Eye (tissue), 1 donor: ENCODE measurements at regions not wholly inside any gene's neighbourhood (a gene's known extent, or its start where the extent isn't known, plus 50 kb on each side); places are given as distances from the start of the nearest gene placed in this dataset.
"Not testable (repeated sequence)": the region's sequence is repeated elsewhere in the genome, so short reads cannot be mapped to it uniquely, and the experiment has no call there.

Source experiments
- DNase-seq: peaks from one replicate; pipeline ENCODE4 v3.0.0-alpha.2; 2015

GRCh38 chr19:29873801-29874575 lies 62.2 kb downstream of the CCNE1 start:
- DNase-seq, result no peak

DNA sequence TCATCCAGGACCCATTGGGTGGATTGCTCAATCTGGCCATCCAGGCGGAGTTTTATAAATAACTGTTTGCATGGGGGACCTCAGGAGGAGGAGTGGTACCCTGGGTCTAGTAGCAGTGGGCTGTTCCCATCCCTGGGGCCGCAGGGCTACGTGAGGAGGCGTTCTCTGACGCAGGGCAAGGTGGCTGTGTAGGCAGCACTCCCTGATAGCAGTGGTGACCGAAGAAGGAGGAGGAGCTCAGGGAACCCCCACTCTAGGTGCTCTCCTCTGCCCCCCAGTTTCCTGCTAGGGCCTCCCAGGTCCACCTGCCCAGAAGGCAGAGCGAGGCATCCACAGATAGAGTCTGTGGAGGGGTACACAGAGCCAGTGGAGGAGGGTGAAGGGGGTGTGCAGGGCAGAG lies 64.1 kb downstream of the CCNE1 start:
- DNase-seq, result no peak

GRCh38 chr19:29876414-29876813 lies 64.6 kb downstream of the CCNE1 start:
- DNase-seq, result no peak

DNA sequence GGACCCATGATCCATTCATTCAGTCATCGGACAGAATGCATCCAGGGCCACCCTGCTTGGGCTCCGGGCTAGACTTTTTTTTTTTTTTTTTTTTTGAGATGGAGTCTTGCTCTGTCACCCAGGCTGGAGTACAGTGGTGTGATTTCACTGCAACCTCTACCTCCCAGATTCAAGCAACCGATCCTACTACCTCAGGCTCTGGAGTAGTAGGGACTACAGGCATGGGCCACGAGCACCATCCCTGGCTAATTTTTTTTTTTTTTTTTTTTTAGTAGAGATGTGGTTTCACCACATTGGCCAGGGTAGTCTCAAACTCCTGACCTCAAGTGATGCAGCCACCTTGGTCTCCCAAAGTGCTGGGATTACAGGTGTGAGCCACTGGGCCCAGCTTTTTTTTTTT lies 65.1 kb downstream of the CCNE1 start:
- not testable (repeated sequence) for DNase-seq

GRCh38 chr19:29878973-29879654 lies 62.9 kb upstream of the URI1 start:
- DNase-seq, result no peak

- no peak for DNase-seq
These were observed 62.4 kb upstream of the URI1 start for GRCh38 chr19:29879655-29879974.

- DNase-seq, result no peak
These were observed 61.4 kb upstream of the URI1 start for GRCh38 chr19:29880498-29881081.

DNA sequence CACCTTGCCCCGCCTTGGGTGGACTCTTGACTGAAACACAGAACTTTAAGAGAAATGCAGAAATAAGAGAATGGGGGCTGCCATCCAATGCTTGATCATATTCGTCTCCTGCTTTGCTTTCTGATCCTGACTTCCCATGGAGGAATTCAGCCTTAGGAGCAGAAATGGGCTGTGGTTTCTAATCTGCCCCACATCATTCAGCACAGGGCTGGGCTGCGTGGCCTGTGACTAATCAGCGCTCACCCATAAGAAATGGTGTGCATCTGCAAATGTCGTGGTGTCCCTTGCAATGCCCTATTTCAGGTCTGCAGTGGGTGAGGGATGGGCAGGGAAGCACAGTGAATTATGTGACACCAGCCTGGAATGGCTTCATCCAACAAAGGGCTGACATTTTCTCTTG lies 60.7 kb upstream of the URI1 start:
- no peak for DNase-seq

GRCh38 chr19:29882719-29883105 lies 59.3 kb upstream of the URI1 start:
- no peak for DNase-seq

DNA sequence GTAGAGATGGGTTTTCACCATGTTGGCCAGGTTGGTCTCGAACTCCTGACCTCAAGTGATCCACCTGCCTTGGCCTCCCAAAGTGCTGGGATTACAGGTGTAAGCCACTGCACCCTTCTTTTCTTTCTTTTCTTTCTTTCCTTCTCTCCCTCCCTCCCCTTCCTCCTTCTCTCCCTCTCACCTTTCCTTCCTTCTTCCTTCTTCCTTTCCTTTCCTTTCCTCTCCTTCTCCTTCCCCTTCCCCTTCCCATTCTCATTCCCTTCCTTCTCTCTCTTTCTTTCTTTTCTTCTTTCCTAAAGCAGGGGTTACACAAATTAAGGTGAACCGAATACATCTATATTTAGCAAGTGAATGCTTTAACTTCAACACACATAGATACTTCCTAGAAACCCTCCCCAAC lies 58.0 kb upstream of the URI1 start:
- no peak for DNase-seq

GRCh38 chr19:29884466-29884865 lies 57.6 kb upstream of the URI1 start:
- no peak for DNase-seq

DNA sequence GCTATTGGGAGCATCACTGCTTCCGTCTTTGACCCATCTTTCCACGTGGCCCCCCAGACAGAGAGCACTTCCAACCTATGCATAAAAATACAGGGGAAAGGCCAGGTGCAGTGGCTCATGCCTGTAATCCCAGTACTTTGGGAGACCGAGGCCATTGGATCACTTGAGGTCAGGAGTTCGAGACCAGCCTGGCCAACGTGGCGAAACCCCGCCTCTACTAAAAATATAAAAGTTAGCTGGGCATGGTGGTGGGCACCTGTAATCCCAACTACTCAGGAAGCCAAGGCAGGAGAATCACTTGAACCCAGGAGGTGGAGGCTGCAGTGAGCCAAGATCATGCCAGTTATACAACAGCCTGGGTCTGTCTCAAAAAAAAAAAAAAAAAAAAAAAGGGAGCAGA lies 55.9 kb upstream of the URI1 start:
- not testable (repeated sequence) for DNase-seq

DNA sequence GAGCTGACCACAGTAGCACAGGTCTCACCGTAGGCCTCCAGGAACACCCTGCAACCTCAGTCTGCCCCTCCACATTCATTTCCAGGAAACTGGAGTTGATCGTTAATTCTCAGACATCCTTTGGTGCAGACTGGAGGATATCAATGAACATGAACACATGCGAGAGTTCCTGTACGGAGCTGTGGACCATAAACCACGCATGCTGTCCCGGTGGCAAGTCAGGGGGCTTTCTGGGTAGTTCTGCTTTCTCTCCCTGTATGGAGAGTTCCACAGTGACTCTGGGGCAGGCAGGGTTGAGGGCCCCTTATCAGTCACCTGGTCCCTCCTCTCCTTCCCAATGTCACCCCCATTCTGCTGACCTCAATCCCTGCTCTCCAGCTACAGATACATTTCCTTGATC lies 55.5 kb upstream of the URI1 start:
- no peak for DNase-seq

DNA sequence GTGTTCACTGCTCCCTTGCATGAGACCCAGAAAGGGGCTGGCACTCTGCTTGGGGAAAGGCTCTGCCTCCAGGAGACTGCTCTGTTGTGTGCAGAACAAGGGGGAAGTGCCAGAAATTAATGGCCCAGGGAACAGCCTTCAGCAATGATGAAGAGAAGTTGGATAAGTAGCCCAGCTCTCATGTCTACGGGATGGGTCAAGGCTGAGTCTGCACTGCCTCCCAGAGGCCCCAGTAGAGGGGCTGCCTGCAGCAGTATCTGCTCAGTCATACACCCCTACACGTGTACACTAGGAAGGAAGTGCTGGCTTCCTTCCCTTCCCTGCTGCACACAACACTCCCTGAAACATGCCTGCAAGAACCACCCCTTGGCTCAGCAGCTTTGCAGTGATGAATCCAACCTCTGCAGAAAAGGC lies 54.6 kb upstream of the URI1 start:
- peak; percentile 45 for DNase-seq

DNA sequence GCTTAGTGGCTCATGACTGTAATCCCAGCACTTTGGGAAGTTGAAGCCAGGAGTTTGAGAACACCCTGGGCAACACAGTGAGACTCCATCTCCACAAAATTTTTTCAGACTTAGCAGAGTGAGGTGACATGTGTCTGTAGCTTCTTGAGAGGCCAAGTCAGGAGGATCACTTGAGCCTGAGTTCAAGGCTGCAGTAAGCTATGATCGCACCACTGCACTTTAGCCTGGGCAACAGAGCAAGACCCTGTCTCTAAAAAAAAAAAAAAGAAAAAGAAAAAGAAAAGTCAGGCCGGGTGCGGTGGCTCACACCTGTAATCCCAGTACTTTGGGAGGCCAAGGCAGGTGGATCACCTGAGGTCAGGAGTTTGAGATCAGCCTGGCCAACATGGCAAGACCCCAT lies 54.0 kb upstream of the URI1 start:
- DNase-seq, result not testable (repeated sequence)

- no peak for DNase-seq
These were observed 52.3 kb upstream of the URI1 start for GRCh38 chr19:29889702-29890101.

DNA sequence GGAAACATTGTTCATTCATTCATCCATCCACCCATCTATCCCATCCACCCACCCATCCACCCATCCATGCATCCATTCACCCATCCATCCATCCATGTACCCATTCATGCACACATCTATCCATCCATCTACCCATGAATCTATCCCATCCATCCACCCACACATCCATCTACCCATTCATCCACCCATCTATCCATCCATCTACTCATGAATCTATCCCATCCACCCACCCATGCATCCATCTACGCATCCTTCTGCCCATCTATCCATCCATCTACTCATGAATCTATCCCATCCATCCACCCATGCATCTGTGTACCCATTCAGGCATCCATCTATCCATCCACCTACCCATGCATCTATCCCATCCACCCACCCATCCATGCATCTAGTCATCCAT lies 51.6 kb upstream of the URI1 start:
- no peak for DNase-seq
